Astrocyte (in vitro differentiated cells and primary cell): ENCODE measurements at regions not wholly inside any gene's neighbourhood (a gene's known extent, or its start where the extent isn't known, plus 50 kb on each side); places are given as distances from the start of the nearest gene placed in this dataset.

Source experiments
- CTCF ChIP-seq: IDR thresholded peaks from 2 replicates; pipeline ENCODE4 v1.5.1; 2011; ENCODE audit warnings: low read depth, mild to moderate bottlenecking, inconsistent platforms, low read length, moderate library complexity; ENCODE audit not compliant: insufficient read depth
- EZH2 ChIP-seq: IDR thresholded peaks from 2 replicates; pipeline ENCODE4 v1.6.1; 2012; ENCODE audit warnings: mild to moderate bottlenecking, low read length, inconsistent platforms; ENCODE audit not compliant: insufficient read depth

GRCh38 chr13:34469196-34469986 lies 472.7 kb upstream of the NBEA start:
- no peak for TF ChIP-seq CTCF
- no peak for TF ChIP-seq EZH2
